H9 (cell line): ENCODE measurements at regions not wholly inside any gene's neighbourhood (a gene's known extent, or its start where the extent isn't known, plus 50 kb on each side); places are given as distances from the start of the nearest gene placed in this dataset.

Source experiments
- DNase-seq: peaks from one replicate; pipeline ENCODE4 v3.0.0-alpha.2; 2017
- H2AFZ ChIP-seq: one replicate; pipeline ENCODE4 v1.6.1; 2013; ENCODE audit warnings: mild to moderate bottlenecking, low read length, control low read depth, moderate library complexity
- H2AK5ac ChIP-seq: 2 replicates; pipeline ENCODE4 v1.6.1; 2013; ENCODE audit warnings: low read length, control low read depth, mixed read lengths; ENCODE audit not compliant: insufficient read length
- H2BK120ac ChIP-seq: one replicate; pipeline ENCODE4 v1.6.1; 2013; ENCODE audit warnings: low read depth, mild to moderate bottlenecking, low read length, control low read depth, inconsistent platforms; ENCODE audit not compliant: poor library complexity, severe bottlenecking
- H2BK12ac ChIP-seq: 2 replicates; pipeline ENCODE4 v1.6.1; 2013; ENCODE audit warnings: low read length, control low read depth, mixed read lengths, low read depth; ENCODE audit not compliant: insufficient read length
- H2BK15ac ChIP-seq: 2 replicates; pipeline ENCODE4 v1.6.1; 2013; ENCODE audit warnings: low read depth, low read length, control low read depth
- H2BK20ac ChIP-seq: one replicate; pipeline ENCODE4 v1.6.1; 2013; ENCODE audit warnings: low read depth, mild to moderate bottlenecking, low read length, control low read depth, inconsistent platforms; ENCODE audit not compliant: poor library complexity, severe bottlenecking
- H2BK5ac ChIP-seq: 2 replicates; pipeline ENCODE4 v1.6.1; 2013; ENCODE audit warnings: low read length, control low read depth, mixed read lengths; ENCODE audit not compliant: insufficient read length
- H3K14ac ChIP-seq: 2 replicates; pipeline ENCODE4 v1.6.1; 2013; ENCODE audit warnings: low read length, control low read depth; ENCODE audit not compliant: insufficient read depth
- H3K18ac ChIP-seq: 2 replicates; pipeline ENCODE4 v1.6.1; 2013; ENCODE audit warnings: low read depth, mild to moderate bottlenecking, mixed read lengths, low read length, control low read depth; ENCODE audit not compliant: insufficient read length
- H3K23ac ChIP-seq: 2 replicates; pipeline ENCODE4 v1.6.1; 2013; ENCODE audit warnings: low read length, control low read depth, mixed read lengths, low read depth; ENCODE audit not compliant: insufficient read length
- H3K23me2 ChIP-seq: 2 replicates; pipeline ENCODE4 v1.6.1; 2013; ENCODE audit warnings: low read depth, mild to moderate bottlenecking, mixed read lengths, low read length, control low read depth; ENCODE audit not compliant: insufficient read length, poor library complexity, severe bottlenecking
- H3K27ac ChIP-seq: 2 replicates; pipeline ENCODE4 v1.5.1; 2013; ENCODE audit warnings: low read length, control low read depth, mixed read lengths, low read depth; ENCODE audit not compliant: insufficient read length
- H3K27me3 ChIP-seq: 2 replicates; pipeline ENCODE4 v1.6.1; 2013; ENCODE audit warnings: low read length, control low read depth, inconsistent platforms; ENCODE audit not compliant: insufficient read depth
- H3K4ac ChIP-seq: 2 replicates; pipeline ENCODE4 v1.6.1; 2013; ENCODE audit warnings: low read depth, mild to moderate bottlenecking, control low read depth, inconsistent platforms, low read length, moderate library complexity
- H3K4me1 ChIP-seq: 2 replicates; pipeline ENCODE4 v1.6.1; 2013; ENCODE audit warnings: low read length, control low read depth, inconsistent platforms; ENCODE audit not compliant: insufficient read depth
- H3K4me2 ChIP-seq: 2 replicates; pipeline ENCODE4 v1.6.1; 2013; ENCODE audit warnings: low read length, control low read depth, mixed read lengths; ENCODE audit not compliant: insufficient read length, insufficient read depth
- H3K56ac ChIP-seq: 2 replicates; pipeline ENCODE4 v1.6.1; 2013; ENCODE audit warnings: low read depth, mild to moderate bottlenecking, mixed read lengths, low read length, control low read depth; ENCODE audit not compliant: insufficient read length
- H3K79me1 ChIP-seq: 2 replicates; pipeline ENCODE4 v1.6.1; 2013; ENCODE audit warnings: low read depth, mild to moderate bottlenecking, moderate library complexity, low read length, control low read depth, inconsistent platforms; ENCODE audit not compliant: insufficient read depth, poor library complexity, severe bottlenecking
- H3K79me2 ChIP-seq: 2 replicates; pipeline ENCODE4 v1.6.1; 2013; ENCODE audit warnings: low read length, control low read depth, inconsistent platforms; ENCODE audit not compliant: insufficient read depth
- H3K9ac ChIP-seq: 2 replicates; pipeline ENCODE4 v1.6.1; 2013; ENCODE audit warnings: low read length, control low read depth, mixed read lengths; ENCODE audit not compliant: insufficient read length; ENCODE audit errors: extremely low read depth
- H3K9me3 ChIP-seq: one replicate; pipeline ENCODE4 v1.6.1; 2013; ENCODE audit warnings: low read depth, low read length, inconsistent platforms; ENCODE audit not compliant: control insufficient read depth
- H3T11ph ChIP-seq: one replicate; pipeline ENCODE4 v1.6.1; 2013; ENCODE audit warnings: mild to moderate bottlenecking, low read length, control low read depth, inconsistent platforms
- H4K20me1 ChIP-seq: one replicate; pipeline ENCODE4 v1.6.1; 2013; ENCODE audit not compliant: control insufficient read depth, insufficient read length, insufficient read depth
- H4K5ac ChIP-seq: 2 replicates; pipeline ENCODE4 v1.6.1; 2013; ENCODE audit warnings: low read depth, mild to moderate bottlenecking, mixed read lengths, low read length, control low read depth; ENCODE audit not compliant: insufficient read length
- H4K8ac ChIP-seq: replicated peaks from 2 replicates; pipeline ENCODE4 v1.6.1; 2013; ENCODE audit warnings: low read length, control low read depth, mixed read lengths, low read depth; ENCODE audit not compliant: insufficient read length
- H4K91ac ChIP-seq: 2 replicates; pipeline ENCODE4 v1.6.1; 2013; ENCODE audit warnings: low read depth, mild to moderate bottlenecking, moderate library complexity, mixed read lengths, low read length, control low read depth; ENCODE audit not compliant: insufficient read length
- H3K27ac Mint-ChIP-seq, 3 experiments: 2 replicates in 2 of 3; 3 replicates in 1 of 3; pipeline ENCODE4 v1.8.0; 2020 to 2021; ENCODE audit warnings: mixed read lengths in 3 of 3, mild to moderate bottlenecking in 1 of 3, moderate library complexity in 1 of 3
- H3K27me3 Mint-ChIP-seq: 2 replicates; pipeline ENCODE4 v1.8.0; 2021; ENCODE audit warnings: low read depth, mild to moderate bottlenecking, moderate library complexity, mixed read lengths
- H3K36me3 Mint-ChIP-seq, 3 experiments: 2 replicates in 2 of 3; 3 replicates in 1 of 3; pipeline ENCODE4 v1.8.0; 2020 to 2021; ENCODE audit warnings: low read depth in 3 of 3, mixed read lengths in 3 of 3; ENCODE audit not compliant: insufficient read depth in 1 of 3
- H3K4me1 Mint-ChIP-seq, 2 experiments: 2 replicates each; pipeline ENCODE4 v1.8.0; 2020; ENCODE audit warnings: mixed read lengths in 2 of 2
- H3K4me3 Mint-ChIP-seq, 2 experiments: 2 replicates in 1 of 2; 3 replicates in 1 of 2; pipeline ENCODE4 v1.8.0; 2020 to 2021; ENCODE audit warnings: mild to moderate bottlenecking in 2 of 2, mixed read lengths in 2 of 2, moderate library complexity in 1 of 2
- H3K9me3 Mint-ChIP-seq, 2 experiments: 2 replicates in 1 of 2; 3 replicates in 1 of 2; pipeline ENCODE4 v1.8.0; 2020; ENCODE audit warnings: mild to moderate bottlenecking in 2 of 2, mixed read lengths in 2 of 2, moderate library complexity in 1 of 2
- WGBS: extraction: QIAGEN DNeasy Blood & Tissue Kit; methylation state at CpG from one replicate; pipeline ENCODE4 v1.1.7; 2013; ENCODE audit warnings: missing lambda C conversion rate, low lambda C conversion rate, mixed read lengths; ENCODE audit not compliant: insufficient read length; ENCODE audit errors: extremely low coverage; 5-methylcytosine and 5-hydroxymethylcytosine counted together
- TF ChIP-seq, protein P1 (sequence below): fragments of 200-600 bp; sonication (generic); conservative IDR thresholded peaks from 3 replicates; pipeline ENCODE4 v1.8.0; 2021; ENCODE audit warnings: antibody characterized with exemption, mild to moderate bottlenecking

DNA sequence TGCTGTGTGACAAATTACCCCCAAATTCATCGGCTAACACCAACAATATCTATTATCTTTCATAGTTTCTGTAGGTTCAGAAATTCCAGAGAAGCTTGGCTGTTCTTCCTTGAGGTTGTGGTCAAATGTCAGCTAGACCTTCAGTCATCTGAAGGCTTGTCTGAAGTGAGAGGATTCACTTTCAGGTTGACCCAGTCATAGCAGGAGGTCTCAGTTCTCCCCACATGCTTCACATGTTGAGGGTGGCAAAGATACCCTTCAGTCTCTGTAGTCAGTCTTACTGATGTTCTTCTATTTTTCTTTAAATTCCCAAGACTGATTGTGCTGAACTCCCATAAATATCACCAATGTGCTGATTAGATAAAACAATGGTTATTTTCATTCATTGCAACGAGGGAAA is 1692.0 kb downstream of the REEP3 start:
- H4K91ac ChIP-seq: no peak overlapping the region
- no peak overlapping the region for H4K8ac ChIP-seq
- no CpG with 5 or more reads among the region's 2 CpGs for WGBS
- no peaks in the 10 kb centered on the region for H3K4me1 ChIP-seq
- no peak overlapping the region for H2BK5ac ChIP-seq
- H3K9ac ChIP-seq: no peak overlapping the region
- H3K56ac ChIP-seq: no peak overlapping the region
- H3K4ac ChIP-seq: no peak overlapping the region
- Mint-ChIP-seq H3K27ac (no peak overlapping the region), H3K27me3 (no peaks in the 10 kb centered on the region), H3K4me3 (no peak overlapping the region), H3K4me1 (peaks cover 0 to 4% of the 10 kb centered on the region in 2 experiments; a peak in 3 of 4 replicates), H3K9me3 (no peaks in the 10 kb centered on the region), H3K36me3 (no peaks in the 10 kb centered on the region)
- H2AFZ ChIP-seq: no peak overlapping the region
- no peak overlapping the region for H3K14ac ChIP-seq
- no peak overlapping the region for H2BK20ac ChIP-seq
- DNase-seq: no peak
- no peak overlapping the region for H3K4me2 ChIP-seq
- H3K79me2 ChIP-seq: no peaks in the 10 kb centered on the region
- H3K23me2 ChIP-seq: no peaks in the 10 kb centered on the region
- TF ChIP-seq, protein P1, sequence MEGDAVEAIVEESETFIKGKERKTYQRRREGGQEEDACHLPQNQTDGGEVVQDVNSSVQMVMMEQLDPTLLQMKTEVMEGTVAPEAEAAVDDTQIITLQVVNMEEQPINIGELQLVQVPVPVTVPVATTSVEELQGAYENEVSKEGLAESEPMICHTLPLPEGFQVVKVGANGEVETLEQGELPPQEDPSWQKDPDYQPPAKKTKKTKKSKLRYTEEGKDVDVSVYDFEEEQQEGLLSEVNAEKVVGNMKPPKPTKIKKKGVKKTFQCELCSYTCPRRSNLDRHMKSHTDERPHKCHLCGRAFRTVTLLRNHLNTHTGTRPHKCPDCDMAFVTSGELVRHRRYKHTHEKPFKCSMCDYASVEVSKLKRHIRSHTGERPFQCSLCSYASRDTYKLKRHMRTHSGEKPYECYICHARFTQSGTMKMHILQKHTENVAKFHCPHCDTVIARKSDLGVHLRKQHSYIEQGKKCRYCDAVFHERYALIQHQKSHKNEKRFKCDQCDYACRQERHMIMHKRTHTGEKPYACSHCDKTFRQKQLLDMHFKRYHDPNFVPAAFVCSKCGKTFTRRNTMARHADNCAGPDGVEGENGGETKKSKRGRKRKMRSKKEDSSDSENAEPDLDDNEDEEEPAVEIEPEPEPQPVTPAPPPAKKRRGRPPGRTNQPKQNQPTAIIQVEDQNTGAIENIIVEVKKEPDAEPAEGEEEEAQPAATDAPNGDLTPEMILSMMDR: no peak
- H3K23ac ChIP-seq: no peak overlapping the region
- no peak overlapping the region for H2BK120ac ChIP-seq
- H3K18ac ChIP-seq: no peak overlapping the region
- no peak overlapping the region for H3T11ph ChIP-seq
- H2AK5ac ChIP-seq: no peak overlapping the region
- no peak overlapping the region for H3K27ac ChIP-seq
- H2BK15ac ChIP-seq: no peak overlapping the region
- no peak overlapping the region for H2BK12ac ChIP-seq
- no peak overlapping the region for H4K5ac ChIP-seq
- no peaks in the 10 kb centered on the region for H3K27me3 ChIP-seq
- H3K9me3 ChIP-seq: no peaks in the 10 kb centered on the region
- H4K20me1 ChIP-seq: no peaks in the 10 kb centered on the region
- H3K79me1 ChIP-seq: no peaks in the 10 kb centered on the region
